GM21515 (cell line): ENCODE measurements at regions not wholly inside any gene's neighbourhood (a gene's known extent, or its start where the extent isn't known, plus 50 kb on each side); places are given as distances from the start of the nearest gene placed in this dataset.

Source experiments
- ATAC-seq: cut with Tn5 transposase; IDR thresholded peaks from one replicate; pipeline ENCODE4 v1.9.1; 2021; ENCODE audit not compliant: unreplicated experiment

GRCh38 chr12:90280033-90280432 lies 571.4 kb upstream of the ATP2B1 start:
- ATAC-seq = no peak

GRCh38 chr12:90275088-90275487 lies 566.5 kb upstream of the ATP2B1 start:
- no peak for ATAC-seq

- ATAC-seq = peak; percentile 50
Observed at GRCh38 chr12:90274407-90274806, 565.8 kb upstream of the ATP2B1 start.

- no peak for ATAC-seq
Observed at GRCh38 chr12:90268574-90268973, 559.9 kb upstream of the ATP2B1 start.

- ATAC-seq = no peak
Observed at GRCh38 chr12:90262251-90262650, 553.6 kb upstream of the ATP2B1 start.

- no peak for ATAC-seq
Observed at GRCh38 chr12:90261283-90261682, 552.6 kb upstream of the ATP2B1 start.

GRCh38 chr12:90260136-90260535 lies 551.5 kb upstream of the ATP2B1 start:
- no peak for ATAC-seq

- no peak for ATAC-seq
Observed at GRCh38 chr12:90257927-90258624, 549.4 kb upstream of the ATP2B1 start.

GRCh38 chr12:90254796-90255195 lies 546.2 kb upstream of the ATP2B1 start:
- ATAC-seq = no peak

GRCh38 chr12:90253674-90254181 lies 545.1 kb upstream of the ATP2B1 start:
- ATAC-seq = peak; percentile 100

- no peak for ATAC-seq
Observed at GRCh38 chr12:90253136-90253535, 544.5 kb upstream of the ATP2B1 start.

- ATAC-seq = no peak
Observed at GRCh38 chr12:90250766-90251165, 542.1 kb upstream of the ATP2B1 start.

- no peak for ATAC-seq
Observed at GRCh38 chr12:90250042-90250441, 541.4 kb upstream of the ATP2B1 start.

- no peak for ATAC-seq
Observed at GRCh38 chr12:90246688-90247087, 538.0 kb upstream of the ATP2B1 start.

GRCh38 chr12:90245391-90245790 lies 536.8 kb upstream of the ATP2B1 start:
- no peak for ATAC-seq

- no peak for ATAC-seq
Observed at GRCh38 chr12:90244232-90244631, 535.6 kb upstream of the ATP2B1 start.

GRCh38 chr12:90243211-90243610 lies 534.6 kb upstream of the ATP2B1 start:
- ATAC-seq = no peak

GRCh38 chr12:90239732-90240260 lies 531.2 kb upstream of the ATP2B1 start:
- no peak for ATAC-seq

- no peak for ATAC-seq
Observed at GRCh38 chr12:90238663-90239271, 530.1 kb upstream of the ATP2B1 start.

- no peak for ATAC-seq
Observed at GRCh38 chr12:90237841-90238240, 529.2 kb upstream of the ATP2B1 start.

- no peak for ATAC-seq
Observed at GRCh38 chr12:90235642-90236041, 527.0 kb upstream of the ATP2B1 start.

GRCh38 chr12:90234472-90234871 lies 525.8 kb upstream of the ATP2B1 start:
- ATAC-seq = no peak
